SH-SY5Y (cell line): ENCODE measurements at regions not wholly inside any gene's neighbourhood (a gene's known extent, or its start where the extent isn't known, plus 50 kb on each side); places are given as distances from the start of the nearest gene placed in this dataset.
A peak's percentile ranks its signal among the peaks of the same experiment; 100 is the strongest.

ENCODE experiments used
- GATA2 ChIP-seq: IDR thresholded peaks from 2 replicates; pipeline ENCODE4 v1.6.1; 2011; ENCODE audit warnings: mild to moderate bottlenecking, low read depth, low read length
- GATA3 ChIP-seq: IDR thresholded peaks from 2 replicates; pipeline ENCODE4 v1.6.1; 2011; ENCODE audit warnings: low read depth, mild to moderate bottlenecking, low read length, moderate library complexity

- no peak for TF ChIP-seq GATA3
- TF ChIP-seq GATA2: no peak
Measured at GRCh38 chr1:102726417-102726816, 381.9 kb downstream of the COL11A1 start.

GRCh38 chr1:102724741-102725140 lies 383.6 kb downstream of the COL11A1 start:
- TF ChIP-seq GATA3 (no peak), GATA2 (no peak)

- TF ChIP-seq GATA3: no peak
- TF ChIP-seq GATA2: no peak
Measured at GRCh38 chr1:102715150-102715549, 393.2 kb downstream of the COL11A1 start.

- TF ChIP-seq GATA2 (no peak), GATA3 (no peak)
Measured at GRCh38 chr1:102699524-102699923, 408.8 kb downstream of the COL11A1 start.

GRCh38 chr1:102693345-102693744 lies 415.0 kb downstream of the COL11A1 start:
- TF ChIP-seq GATA3 (no peak), GATA2 (no peak)

GRCh38 chr1:102691592-102692090 lies 416.7 kb downstream of the COL11A1 start:
- TF ChIP-seq GATA3 (no peak), GATA2 (no peak)

- TF ChIP-seq GATA2: no peak
- TF ChIP-seq GATA3: no peak
Measured at GRCh38 chr1:102687383-102687782, 420.9 kb downstream of the COL11A1 start.

- TF ChIP-seq GATA2 (no peak), GATA3 (no peak)
Measured at GRCh38 chr1:102661481-102661880, 446.8 kb downstream of the COL11A1 start.

- no peak for TF ChIP-seq GATA3
- TF ChIP-seq GATA2: no peak
Measured at GRCh38 chr1:102655034-102655433, 453.3 kb downstream of the COL11A1 start.

GRCh38 chr1:102640872-102641271 lies 467.4 kb downstream of the COL11A1 start:
- TF ChIP-seq GATA3 (no peak), GATA2 (no peak)

- TF ChIP-seq GATA3: no peak
- no peak for TF ChIP-seq GATA2
Measured at GRCh38 chr1:102640312-102640711, 468.0 kb downstream of the COL11A1 start.

- no peak for TF ChIP-seq GATA3
- TF ChIP-seq GATA2: no peak
Measured at GRCh38 chr1:102631691-102632090, 476.6 kb downstream of the COL11A1 start.

GRCh38 chr1:102630041-102630440 lies 478.3 kb downstream of the COL11A1 start:
- no peak for TF ChIP-seq GATA2
- TF ChIP-seq GATA3: no peak

- no peak; the same call in 1 of the 2 replicates for TF ChIP-seq GATA3
- TF ChIP-seq GATA2: no peak
Measured at GRCh38 chr1:102628109-102628613, 480.2 kb downstream of the COL11A1 start.

GRCh38 chr1:102627145-102627544 lies 481.2 kb downstream of the COL11A1 start:
- TF ChIP-seq GATA2: peak; percentile 46; the same call in 1 of the 2 replicates
- TF ChIP-seq GATA3: peak; percentile 65; the same call in 1 of the 2 replicates

- TF ChIP-seq GATA2 (no peak), GATA3 (no peak)
Measured at GRCh38 chr1:102615896-102616295, 492.4 kb downstream of the COL11A1 start.
